SK-N-SH treated with all-trans-retinoic acid at 6 μM for 48 hours (cell line): ENCODE measurements at regions not wholly inside any gene's neighbourhood (a gene's known extent, or its start where the extent isn't known, plus 50 kb on each side); places are given as distances from the start of the nearest gene placed in this dataset.

ENCODE experiments used
- ATAC-seq: fragments of 200-7000 bp; cut with Tn5 transposase; 3 replicates; pipeline ENCODE4 v1.9.1; 2020; ENCODE audit warnings: mild to moderate bottlenecking, moderate library complexity
- ARNTL ChIP-seq: fragments of 450-650 bp; formaldehyde crosslinking; IDR thresholded peaks from 2 replicates; pipeline ENCODE4 v1.5.0; 2020; ENCODE audit warnings: low read depth, mild to moderate bottlenecking, moderate library complexity, borderline replicate concordance
- BACH2 ChIP-seq: fragments of 250-450 bp; sonication (Bioruptor Pico); IDR thresholded peaks from 2 replicates; pipeline ENCODE4 v1.9.0; 2021; ENCODE audit warnings: mild to moderate bottlenecking, borderline replicate concordance
- CREB5 ChIP-seq: fragments of 250-450 bp; sonication (Bioruptor Pico); IDR thresholded peaks from 2 replicates; pipeline ENCODE4 v1.5.1; 2020; ENCODE audit warnings: low read depth, mild to moderate bottlenecking, moderate library complexity
- CSDC2 ChIP-seq: fragments of 250-450 bp; sonication (Bioruptor Pico); IDR thresholded peaks from 2 replicates; pipeline ENCODE4 v1.5.0; 2020; ENCODE audit warnings: mild to moderate bottlenecking, moderate library complexity
- CSRNP3 ChIP-seq: fragments of 250-450 bp; sonication (Bioruptor Pico); IDR thresholded peaks from 2 replicates; pipeline ENCODE4 v1.5.1; 2021; ENCODE audit warnings: mild to moderate bottlenecking, moderate library complexity
- ESRRG ChIP-seq: fragments of 250-450 bp; sonication (Bioruptor Pico); IDR thresholded peaks from 2 replicates; pipeline ENCODE4 v1.6.1; 2021; ENCODE audit warnings: mild to moderate bottlenecking
- GLIS3 ChIP-seq: fragments of 250-450 bp; sonication (Bioruptor Pico); IDR thresholded peaks from 2 replicates; pipeline ENCODE4 v1.5.0; 2020; ENCODE audit warnings: mild to moderate bottlenecking, moderate library complexity
- OSR1 ChIP-seq: fragments of 250-450 bp; sonication (Bioruptor Pico); IDR thresholded peaks from 2 replicates; pipeline ENCODE4 v1.8.0; 2022; ENCODE audit warnings: moderate library complexity, mild to moderate bottlenecking, inconsistent platforms
- PATZ1 ChIP-seq: fragments of 250-450 bp; sonication (Bioruptor Pico); IDR thresholded peaks from 2 replicates; pipeline ENCODE4 v1.8.0; 2020; ENCODE audit warnings: mild to moderate bottlenecking, moderate library complexity, borderline replicate concordance
- POU6F1 ChIP-seq: fragments of 250-450 bp; sonication (Bioruptor Pico); IDR thresholded peaks from 2 replicates; pipeline ENCODE4 v1.8.0; 2021; ENCODE audit warnings: low read depth, mild to moderate bottlenecking, moderate library complexity, borderline replicate concordance
- PPARA ChIP-seq: fragments of 250-450 bp; sonication (Bioruptor Pico); IDR thresholded peaks from 2 replicates; pipeline ENCODE4 v1.5.0; 2020; ENCODE audit warnings: mild to moderate bottlenecking, borderline replicate concordance
- RARB ChIP-seq: fragments of 250-450 bp; sonication (Bioruptor Pico); IDR thresholded peaks from 2 replicates; pipeline ENCODE4 v1.8.0; 2021; ENCODE audit warnings: mild to moderate bottlenecking, moderate library complexity
- SNAI2 ChIP-seq: fragments of 250-450 bp; sonication (Bioruptor Pico); IDR thresholded peaks from 2 replicates; pipeline ENCODE4 v1.5.0; 2020; ENCODE audit warnings: mild to moderate bottlenecking, moderate library complexity
- TCF4 ChIP-seq: fragments of 250-450 bp; sonication (Bioruptor Pico); IDR thresholded peaks from 2 replicates; pipeline ENCODE4 v1.8.0; 2021; ENCODE audit warnings: mild to moderate bottlenecking, moderate library complexity, borderline replicate concordance
- TOX ChIP-seq: fragments of 250-450 bp; sonication (Bioruptor Pico); IDR thresholded peaks from 2 replicates; pipeline ENCODE4 v1.8.0; 2021; ENCODE audit warnings: mild to moderate bottlenecking, moderate library complexity, borderline replicate concordance
- ZC3H10 ChIP-seq: fragments of 250-450 bp; sonication (Bioruptor Pico); IDR thresholded peaks from 2 replicates; pipeline ENCODE4 v1.5.1; 2021; ENCODE audit warnings: mild to moderate bottlenecking, moderate library complexity
- ZFP3 ChIP-seq: fragments of 250-450 bp; sonication (Bioruptor Pico); IDR thresholded peaks from 2 replicates; pipeline ENCODE4 v1.5.0; 2020; ENCODE audit warnings: mild to moderate bottlenecking, moderate library complexity
- ZNF565 ChIP-seq: fragments of 450-650 bp; formaldehyde crosslinking; conservative IDR thresholded peaks from 2 replicates; pipeline ENCODE4 v1.5.0; 2020; ENCODE audit warnings: low read depth, mild to moderate bottlenecking, moderate library complexity

GRCh38 chr2:220701115-220701514 is 871.0 kb downstream of the EPHA4 start:
- ATAC-seq: no peak
- TF ChIP-seq TOX (CRISPR knock-in tag): no peak
- TF ChIP-seq ZC3H10 (CRISPR knock-in tag): no peak
- TF ChIP-seq BACH2 (CRISPR knock-in tag): no peak
- TF ChIP-seq ZNF565: no peak
- no peak for TF ChIP-seq SNAI2 (CRISPR knock-in tag)
- TF ChIP-seq ARNTL: no peak
- no peak for TF ChIP-seq OSR1 (CRISPR knock-in tag)
- TF ChIP-seq ESRRG (CRISPR knock-in tag): no peak
- no peak for TF ChIP-seq ZFP3 (CRISPR knock-in tag)
- TF ChIP-seq TCF4 (CRISPR knock-in tag): no peak
- no peak for TF ChIP-seq CSDC2 (CRISPR knock-in tag)
- no peak for TF ChIP-seq PATZ1
- no peak for TF ChIP-seq PPARA (CRISPR knock-in tag)
- TF ChIP-seq, all 23 proteins: peak for 0

GRCh38 chr2:220703279-220703678 is 868.8 kb downstream of the EPHA4 start:
- ATAC-seq: peak; percentile 82

GRCh38 chr2:220704081-220704480 is 868.0 kb downstream of the EPHA4 start:
- no peak for ATAC-seq
- TF ChIP-seq ARNTL (no peak), TCF4 (CRISPR knock-in tag) (no peak), POU6F1 (no peak), SNAI2 (CRISPR knock-in tag) (no peak)

More at GRCh38 chr2:220703279-220703678, 868.8 kb downstream of the EPHA4 start:
- TF ChIP-seq GLIS3 (CRISPR knock-in tag) (no peak), ESRRG (CRISPR knock-in tag) (no peak), ARNTL (no peak), OSR1 (CRISPR knock-in tag) (no peak), BACH2 (CRISPR knock-in tag) (no peak), TCF4 (CRISPR knock-in tag) (no peak)

- TF ChIP-seq SNAI2 (CRISPR knock-in tag) (no peak), RARB (no peak), OSR1 (CRISPR knock-in tag) (no peak), ESRRG (CRISPR knock-in tag) (no peak), GLIS3 (CRISPR knock-in tag) (no peak), TOX (CRISPR knock-in tag) (no peak), ARNTL (no peak), CREB5 (CRISPR knock-in tag) (no peak), CSDC2 (CRISPR knock-in tag) (no peak), PATZ1 (no peak), TCF4 (CRISPR knock-in tag) (no peak), POU6F1 (no peak), CSRNP3 (CRISPR knock-in tag) (no peak)
- TF ChIP-seq, all 23 proteins: peak for 0
- no peak for ATAC-seq
Observed at GRCh38 chr2:220704810-220705209, 867.3 kb downstream of the EPHA4 start.
